Natural killer cell treated with Interleukin-12 subunit alpha and Interleukin-12 subunit beta and Interleukin-15 and Interleukin-18, amount 100 ng/mL, for 72 hours (primary cell): ENCODE measurements at regions not wholly inside any gene's neighbourhood (a gene's known extent, or its start where the extent isn't known, plus 50 kb on each side); places are given as distances from the start of the nearest gene placed in this dataset.

Source experiments
- ATAC-seq, 2 donors: fragments of 150-1000 bp; cut with Tn5 transposase in 1 of 2; sonication (Bioruptor Pico), chemical (Tn5 transposase) in 1 of 2; 2 replicates each; pipeline ENCODE4 v1.10.0; 2021
- DNase-seq: peaks from one replicate; pipeline ENCODE4 v3.0.0; 2022; ENCODE audit warnings: low spot score
- H3K27ac Mint-ChIP-seq, 2 donors: 1 replicate in 1 of 2; 2 replicates in 1 of 2; pipeline ENCODE4 v1.8.0; 2022; ENCODE audit warnings: mixed read lengths in 2 of 2, mild to moderate bottlenecking in 1 of 2, moderate library complexity in 1 of 2
- H3K27me3 Mint-ChIP-seq, 2 donors: 1 replicate in 1 of 2; 2 replicates in 1 of 2; pipeline ENCODE4 v1.8.0; 2022; ENCODE audit warnings: mixed read lengths in 2 of 2
- H3K36me3 Mint-ChIP-seq: one replicate; pipeline ENCODE4 v1.8.0; 2022; ENCODE audit warnings: mixed read lengths
- H3K4me1 Mint-ChIP-seq, 2 donors: 1 replicate in 1 of 2; 2 replicates in 1 of 2; pipeline ENCODE4 v1.8.0; 2022; ENCODE audit warnings: low read depth in 2 of 2, mixed read lengths in 2 of 2, mild to moderate bottlenecking in 1 of 2
- H3K4me3 Mint-ChIP-seq: one replicate; pipeline ENCODE4 v1.8.0; 2022; ENCODE audit warnings: mixed read lengths
- H3K9me3 Mint-ChIP-seq: 2 replicates; pipeline ENCODE4 v1.8.0; 2022; ENCODE audit warnings: mixed read lengths

DNA sequence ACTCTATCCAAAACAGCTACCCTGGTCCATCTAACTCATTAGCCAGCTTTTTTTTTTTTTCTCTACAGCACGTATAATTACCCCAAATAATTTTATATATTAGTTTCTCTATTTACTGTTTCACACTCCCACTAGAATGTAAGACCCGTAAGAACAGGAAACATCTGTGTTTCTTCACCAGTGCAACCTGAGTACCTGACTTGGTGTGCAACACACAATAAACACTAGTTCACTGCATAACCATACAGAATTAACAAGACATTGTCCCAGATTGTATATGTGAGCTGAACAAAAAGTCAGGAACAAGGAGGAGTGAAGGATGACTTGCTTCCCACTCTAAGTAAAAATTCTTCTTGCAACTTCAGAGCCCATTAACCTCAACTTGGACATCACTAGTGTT, 180.2 kb upstream of the AKR1E2 start:
- no peak for ATAC-seq
- no peak for DNase-seq
- Mint-ChIP-seq H3K4me1 (no peaks in the 10 kb centered on the region), H3K36me3 (no peaks in the 10 kb centered on the region), H3K27me3 (peaks cover 0 to 10% of the 10 kb centered on the region in 2 donors), H3K27ac (no peak overlapping the region), H3K9me3 (no peaks in the 10 kb centered on the region), H3K4me3 (no peak overlapping the region)

DNA sequence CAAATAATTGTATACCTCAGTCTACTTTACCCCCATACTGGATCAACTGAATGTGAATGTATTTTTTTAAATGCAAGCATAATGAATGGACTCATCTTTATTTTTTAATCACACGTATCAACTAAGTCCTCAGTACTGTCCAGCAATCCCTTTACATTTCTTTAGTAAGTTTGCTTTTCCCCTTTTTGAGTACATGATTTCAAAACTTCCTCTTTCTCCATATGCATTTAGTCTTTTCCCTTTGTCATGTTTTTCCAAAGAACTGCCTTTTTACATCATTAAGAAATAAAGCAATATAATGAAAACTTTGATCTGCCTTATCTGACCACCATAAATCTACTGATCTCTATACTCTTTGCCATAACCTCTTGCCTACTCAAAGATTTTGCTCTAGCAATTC, 182.5 kb upstream of the AKR1E2 start:
- no peak overlapping the region for H3K27ac Mint-ChIP-seq
- no peaks in the 10 kb centered on the region for H3K36me3 Mint-ChIP-seq
- no peak for ATAC-seq
- H3K27me3 Mint-ChIP-seq = peaks cover 0 to 7% of the 10 kb centered on the region in 2 donors
- DNase-seq = no peak
- no peaks in the 10 kb centered on the region for H3K9me3 Mint-ChIP-seq
- no peak overlapping the region for H3K4me3 Mint-ChIP-seq
- H3K4me1 Mint-ChIP-seq = no peaks in the 10 kb centered on the region

DNA sequence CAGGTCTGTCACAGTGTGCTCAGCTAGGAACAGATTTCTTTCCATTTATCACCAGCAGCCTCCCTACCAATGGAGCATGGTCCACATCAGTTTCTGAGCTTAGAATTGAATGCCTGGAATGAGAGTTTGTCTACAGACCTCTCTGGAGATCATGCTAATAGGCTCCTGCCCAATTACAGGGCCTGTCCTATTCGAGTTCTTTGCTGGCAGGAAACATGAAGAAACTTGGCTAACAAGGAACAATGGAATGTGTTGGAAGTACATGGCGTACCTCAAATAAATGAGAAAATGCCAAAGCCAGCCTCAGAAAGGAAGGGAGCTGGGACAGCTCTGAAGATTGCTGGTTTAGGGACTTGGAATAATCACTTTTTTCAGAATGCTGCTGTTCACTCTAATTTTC, 186.0 kb upstream of the AKR1E2 start:
- H3K9me3 Mint-ChIP-seq = no peaks in the 10 kb centered on the region
- no peak overlapping the region for H3K27ac Mint-ChIP-seq
- ATAC-seq = no peak
- DNase-seq = no peak
- no peaks in the 10 kb centered on the region for H3K4me1 Mint-ChIP-seq
- no peak overlapping the region for H3K4me3 Mint-ChIP-seq
- H3K27me3 Mint-ChIP-seq = no peaks in the 10 kb centered on the region
- H3K36me3 Mint-ChIP-seq = no peaks in the 10 kb centered on the region

DNA sequence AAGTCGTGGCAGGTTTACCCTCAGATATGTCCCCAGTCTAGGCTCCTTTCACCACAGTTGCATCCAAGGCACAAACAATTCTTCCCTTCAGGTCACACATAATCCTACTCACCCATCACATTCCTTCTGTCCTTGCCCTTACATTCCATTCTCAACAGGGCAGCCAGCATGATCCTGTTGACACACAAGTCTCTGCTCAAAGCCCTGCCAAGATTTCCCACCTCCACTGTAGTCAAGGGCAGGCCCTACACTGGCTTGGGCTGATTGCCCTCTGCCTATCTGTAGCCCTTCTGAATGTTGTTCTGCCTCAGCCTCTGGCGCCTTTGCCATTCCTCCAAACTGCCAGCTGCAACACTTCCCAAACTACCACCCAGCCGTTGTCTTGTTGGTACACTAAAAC, 187.9 kb upstream of the AKR1E2 start:
- Mint-ChIP-seq H3K4me1 (no peaks in the 10 kb centered on the region), H3K27me3 (peaks cover 0 to 9% of the 10 kb centered on the region in 2 donors), H3K4me3 (no peak overlapping the region), H3K36me3 (no peaks in the 10 kb centered on the region), H3K27ac (no peak overlapping the region), H3K9me3 (no peaks in the 10 kb centered on the region)
- DNase-seq (no peak), ATAC-seq (no peak)

DNA sequence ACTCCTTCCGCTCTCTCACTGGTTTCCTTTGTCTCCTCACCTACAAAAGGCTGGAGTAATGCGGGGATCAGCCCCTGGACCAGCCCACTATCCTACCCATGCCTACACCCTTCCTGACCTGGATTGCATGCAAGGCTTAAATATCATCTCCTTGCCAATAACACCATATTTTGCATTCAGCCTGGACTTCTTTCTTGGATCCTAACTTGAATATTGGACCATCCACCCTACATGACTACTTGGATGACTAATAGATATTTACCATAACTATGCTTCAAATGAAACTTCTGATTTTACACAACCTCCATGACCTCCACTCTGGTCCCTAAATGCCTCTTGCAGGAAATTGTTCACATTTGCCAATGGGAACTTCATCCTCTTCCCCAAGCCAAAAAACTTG, 188.3 kb upstream of the AKR1E2 start:
- DNase-seq = no peak
- ATAC-seq = no peak
- Mint-ChIP-seq H3K27me3 (peaks cover 0 to 9% of the 10 kb centered on the region in 2 donors), H3K4me3 (no peak overlapping the region), H3K36me3 (no peaks in the 10 kb centered on the region), H3K4me1 (no peaks in the 10 kb centered on the region), H3K9me3 (no peaks in the 10 kb centered on the region), H3K27ac (no peak overlapping the region)

DNA sequence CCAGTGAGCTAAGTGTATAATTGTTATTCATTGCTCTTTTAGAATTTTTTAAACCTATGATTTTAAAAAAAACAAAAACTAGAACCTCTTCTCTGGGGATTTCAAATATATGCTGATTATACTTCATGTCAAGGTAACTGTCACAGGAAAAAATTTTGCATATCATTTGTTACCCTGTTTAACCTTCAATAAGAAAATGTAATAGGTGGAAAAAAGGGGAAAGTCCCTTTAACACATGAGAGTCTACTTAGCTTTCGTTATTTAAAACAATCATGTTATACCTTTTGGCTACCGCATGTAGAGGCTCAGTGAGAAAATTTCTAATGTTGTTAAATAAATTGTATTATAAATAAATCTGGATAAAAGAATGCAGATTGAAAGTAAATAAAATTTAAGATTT, 190.1 kb upstream of the AKR1E2 start:
- DNase-seq = no peak
- no peak for ATAC-seq
- Mint-ChIP-seq H3K4me1 (no peaks in the 10 kb centered on the region), H3K27me3 (peaks cover 7 to 20% of the 10 kb centered on the region in 2 donors), H3K36me3 (no peaks in the 10 kb centered on the region), H3K9me3 (no peaks in the 10 kb centered on the region), H3K27ac (no peak overlapping the region), H3K4me3 (no peak overlapping the region)

DNA sequence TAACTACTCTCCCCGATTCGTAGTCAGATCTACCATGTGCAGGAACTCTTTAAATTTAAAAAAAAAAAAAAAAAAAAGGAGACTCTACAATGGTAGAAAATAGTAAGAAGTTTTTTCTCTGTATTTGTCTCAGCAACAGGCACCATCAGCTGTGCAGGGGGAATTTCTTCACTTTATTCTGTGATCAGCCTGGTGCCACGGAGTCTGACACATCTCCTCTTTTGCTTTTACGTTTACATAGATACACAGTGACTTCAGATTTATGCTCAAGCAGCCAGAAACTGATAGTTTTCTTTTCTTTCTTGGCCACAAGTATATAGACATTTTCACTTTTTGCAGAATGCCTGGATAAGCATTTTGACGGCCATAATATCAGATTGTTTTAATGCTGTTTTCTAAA, 190.6 kb upstream of the AKR1E2 start:
- no peaks in the 10 kb centered on the region for H3K9me3 Mint-ChIP-seq
- no peaks in the 10 kb centered on the region for H3K4me1 Mint-ChIP-seq
- H3K27ac Mint-ChIP-seq = no peak overlapping the region
- H3K4me3 Mint-ChIP-seq = no peak overlapping the region
- no peaks in the 10 kb centered on the region for H3K36me3 Mint-ChIP-seq
- ATAC-seq (no peak), DNase-seq (no peak)
- H3K27me3 Mint-ChIP-seq = peaks cover 10 to 25% of the 10 kb centered on the region in 2 donors

DNA sequence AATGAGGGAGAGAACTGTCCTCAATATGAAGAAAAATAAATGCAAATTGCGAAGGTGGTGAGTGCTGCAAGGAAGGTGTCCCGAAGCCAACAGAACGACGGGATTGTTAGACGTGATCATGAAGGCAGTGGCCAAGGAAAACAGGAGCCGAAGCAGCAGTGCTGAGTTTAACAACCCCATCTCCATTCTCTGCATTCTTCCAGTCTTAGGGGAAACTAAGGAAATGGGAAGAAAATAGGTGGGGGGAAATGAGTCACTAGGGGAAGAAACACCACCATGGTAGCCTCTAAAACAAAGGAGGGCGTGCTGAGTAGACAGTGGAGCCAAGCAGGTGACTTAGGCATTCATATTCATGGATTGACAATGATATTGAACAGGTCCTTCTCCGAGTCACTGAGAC, 192.2 kb upstream of the AKR1E2 start:
- Mint-ChIP-seq H3K4me1 (no peaks in the 10 kb centered on the region), H3K27ac (no peak overlapping the region), H3K36me3 (no peaks in the 10 kb centered on the region), H3K27me3 (peaks cover 10 to 25% of the 10 kb centered on the region in 2 donors), H3K9me3 (no peaks in the 10 kb centered on the region), H3K4me3 (no peak overlapping the region)
- ATAC-seq (no peak), DNase-seq (no peak)

DNA sequence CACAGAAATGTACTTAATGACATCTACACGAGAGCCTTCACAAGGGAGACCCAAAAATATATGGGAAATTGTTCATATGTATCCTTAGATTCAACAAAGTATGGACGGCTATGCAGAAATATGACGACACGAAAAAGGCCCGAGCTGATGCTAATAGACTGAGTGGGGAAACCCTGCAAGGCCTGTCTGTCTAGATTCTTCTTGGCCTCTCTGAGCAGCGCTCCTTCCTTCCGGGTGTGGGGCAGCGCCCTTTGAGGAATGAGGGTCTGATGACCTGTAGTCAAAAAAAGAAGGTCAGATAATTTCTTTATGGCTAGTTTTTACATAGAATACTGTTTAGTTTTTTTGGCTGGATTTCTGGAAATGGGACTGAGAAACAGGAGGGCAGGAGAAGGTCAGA, 192.8 kb upstream of the AKR1E2 start:
- no peak overlapping the region for H3K4me3 Mint-ChIP-seq
- no peaks in the 10 kb centered on the region for H3K4me1 Mint-ChIP-seq
- H3K9me3 Mint-ChIP-seq = no peaks in the 10 kb centered on the region
- ATAC-seq (no peak), DNase-seq (no peak)
- H3K36me3 Mint-ChIP-seq = no peaks in the 10 kb centered on the region
- H3K27ac Mint-ChIP-seq = no peak overlapping the region
- peaks cover 10 to 25% of the 10 kb centered on the region in 2 donors for H3K27me3 Mint-ChIP-seq

DNA sequence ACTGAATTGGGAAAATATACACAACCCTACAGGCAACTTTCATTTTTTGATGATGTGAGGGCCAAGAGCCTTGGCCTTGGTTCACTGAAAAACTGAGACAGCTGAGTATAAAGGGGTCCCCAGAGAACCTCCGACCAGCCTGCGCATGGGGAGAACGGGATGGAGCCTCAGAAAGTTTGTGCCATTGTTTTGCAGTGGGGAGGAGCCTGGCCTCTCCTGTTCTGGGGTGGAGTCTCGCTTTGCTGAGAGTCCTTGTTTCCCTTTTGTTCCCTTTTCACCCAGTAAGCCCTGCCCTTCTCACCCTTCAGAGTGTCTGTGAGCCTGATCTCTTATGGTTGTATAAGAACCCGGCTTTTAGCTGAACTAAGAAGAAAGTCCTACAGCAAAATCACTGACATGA, 193.2 kb upstream of the AKR1E2 start:
- ATAC-seq (no peak), DNase-seq (no peak)
- Mint-ChIP-seq H3K4me3 (no peak overlapping the region), H3K4me1 (no peaks in the 10 kb centered on the region), H3K9me3 (no peaks in the 10 kb centered on the region), H3K36me3 (no peaks in the 10 kb centered on the region), H3K27ac (no peak overlapping the region), H3K27me3 (peaks cover 10 to 25% of the 10 kb centered on the region in 2 donors)

DNA sequence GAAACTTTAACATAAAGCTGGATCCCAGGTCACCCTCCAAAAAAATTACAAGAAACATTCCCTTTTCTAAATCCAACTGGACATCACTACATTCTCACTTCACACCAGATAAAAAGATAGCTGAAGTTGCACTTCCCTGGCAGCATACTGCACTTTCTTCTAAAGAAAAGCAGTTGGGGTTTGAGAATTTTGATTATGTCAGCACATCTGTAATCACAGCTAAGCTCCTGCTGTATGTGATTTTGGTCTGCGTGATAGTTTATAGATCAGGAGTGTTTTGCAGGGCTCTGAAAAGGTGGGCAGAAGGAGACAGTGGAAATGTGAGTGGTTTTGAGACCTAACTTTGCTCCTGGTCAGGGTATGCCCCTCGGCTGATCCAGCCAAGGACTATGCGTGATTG, 199.1 kb upstream of the AKR1E2 start:
- ATAC-seq (no peak), DNase-seq (no peak)
- Mint-ChIP-seq H3K9me3 (peaks cover 5% of the 10 kb centered on the region), H3K36me3 (peaks cover 6% of the 10 kb centered on the region), H3K27ac (no peak overlapping the region), H3K27me3 (peaks cover 31 to 32% of the 10 kb centered on the region in 2 donors), H3K4me1 (no peaks in the 10 kb centered on the region), H3K4me3 (no peak overlapping the region)

DNA sequence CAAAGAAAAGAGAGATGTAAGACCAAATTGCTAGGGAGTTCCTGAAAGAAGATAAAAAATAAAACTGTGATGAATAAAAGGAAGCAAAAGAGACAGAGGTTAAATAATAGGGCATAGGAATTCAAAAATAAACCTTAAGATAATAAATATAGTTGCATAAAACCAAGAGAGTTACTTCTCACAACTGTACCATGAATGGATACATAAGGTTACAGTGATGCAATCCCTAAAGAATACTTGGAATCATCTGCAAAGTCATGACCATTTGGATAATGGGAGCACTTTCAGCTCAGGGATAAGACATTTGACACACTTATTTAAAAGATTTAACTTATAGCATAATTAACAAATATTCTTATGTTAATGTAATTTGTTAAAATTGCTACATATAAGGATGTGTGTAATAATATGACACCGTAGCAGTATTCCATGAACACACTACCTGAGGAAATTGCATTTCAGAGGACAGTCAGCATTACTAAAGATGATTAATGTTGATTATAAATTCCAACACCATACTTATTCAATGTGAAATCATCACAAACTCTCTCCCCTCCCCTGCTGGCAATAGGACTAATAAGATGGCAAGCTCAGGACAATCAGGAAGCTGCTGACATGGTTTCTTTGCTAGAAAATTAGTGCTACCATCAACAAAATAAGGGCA, 202.1 kb upstream of the AKR1E2 start:
- no peak for DNase-seq
- Mint-ChIP-seq H3K4me3 (no peak overlapping the region), H3K27ac (no peak overlapping the region), H3K4me1 (no peaks in the 10 kb centered on the region), H3K36me3 (peaks cover 6% of the 10 kb centered on the region), H3K27me3 (peaks cover 29 to 37% of the 10 kb centered on the region in 2 donors), H3K9me3 (peaks cover 5% of the 10 kb centered on the region)
- ATAC-seq = no peak

DNA sequence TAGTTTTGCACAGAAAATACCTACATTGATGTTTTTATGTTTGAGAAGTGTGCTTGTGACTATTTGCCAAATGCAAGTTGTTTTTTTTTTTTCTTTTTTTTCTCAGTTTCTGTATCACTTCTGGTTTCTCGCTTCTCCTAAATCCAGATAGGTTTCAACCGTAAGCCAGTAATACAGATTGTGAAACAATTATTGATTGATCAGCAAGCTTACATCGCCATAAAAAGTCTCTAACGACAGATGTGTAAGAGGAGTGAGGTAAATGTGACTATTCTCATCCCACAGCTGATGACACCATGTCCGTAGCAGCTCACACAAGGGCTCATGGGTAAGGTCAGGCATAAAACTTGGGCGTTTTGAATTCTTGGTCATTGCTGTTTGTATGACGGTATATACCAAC, 202.8 kb upstream of the AKR1E2 start:
- DNase-seq (no peak), ATAC-seq (no peak)
- H3K27ac Mint-ChIP-seq = no peak overlapping the region
- no peak overlapping the region for H3K4me3 Mint-ChIP-seq
- H3K4me1 Mint-ChIP-seq = no peaks in the 10 kb centered on the region
- H3K9me3 Mint-ChIP-seq = peaks cover 5% of the 10 kb centered on the region
- peaks cover 6% of the 10 kb centered on the region for H3K36me3 Mint-ChIP-seq
- H3K27me3 Mint-ChIP-seq = peaks cover 29 to 37% of the 10 kb centered on the region in 2 donors

DNA sequence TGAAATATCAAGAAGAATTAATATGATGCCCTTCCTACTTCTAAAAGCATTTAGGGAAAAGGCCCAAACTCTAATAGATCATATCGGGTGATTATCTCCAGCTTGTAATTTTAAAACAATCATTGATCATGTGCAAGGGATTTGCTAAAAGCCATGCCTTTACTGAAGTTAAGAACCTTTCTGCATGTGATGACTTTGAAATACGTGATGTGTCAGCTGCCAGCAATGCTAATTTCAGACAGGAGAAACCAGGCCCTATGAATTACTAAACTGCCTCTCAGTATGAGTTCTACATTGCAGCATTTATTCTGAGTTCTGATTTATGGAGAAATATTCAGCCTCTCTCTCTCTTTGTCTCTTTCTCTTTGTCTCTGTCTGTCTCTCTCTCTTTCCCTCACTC, 203.6 kb upstream of the AKR1E2 start:
- Mint-ChIP-seq H3K4me3 (no peak overlapping the region), H3K27ac (no peak overlapping the region), H3K27me3 (peaks cover 35 to 40% of the 10 kb centered on the region in 2 donors), H3K36me3 (peaks cover 10% of the 10 kb centered on the region), H3K9me3 (peaks cover 8% of the 10 kb centered on the region), H3K4me1 (no peaks in the 10 kb centered on the region)
- DNase-seq (no peak), ATAC-seq (no peak)

DNA sequence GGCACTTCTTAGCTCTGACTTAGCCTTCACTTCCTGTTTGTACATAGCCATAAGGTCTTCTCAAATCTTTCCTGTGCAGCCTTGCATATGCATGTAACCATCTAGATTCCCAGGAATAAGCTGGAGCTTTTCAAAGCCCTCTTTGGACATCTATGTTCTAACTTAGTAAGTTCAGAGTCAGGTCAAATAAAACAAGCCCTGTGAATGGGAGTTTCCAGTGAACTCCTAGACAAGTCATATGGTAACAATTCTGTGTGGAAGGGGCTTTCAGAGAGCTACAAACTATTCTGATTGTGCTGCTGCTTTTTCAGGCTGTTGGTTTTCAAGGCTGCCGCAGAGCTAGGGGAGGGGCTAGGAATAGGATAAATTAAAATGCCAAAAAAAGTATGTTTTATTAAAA, 208.4 kb upstream of the AKR1E2 start:
- no peak for ATAC-seq
- Mint-ChIP-seq H3K27ac (no peak overlapping the region), H3K4me1 (no peaks in the 10 kb centered on the region)

More for the DNA sequence above, 208.4 kb upstream of the AKR1E2 start:
- peaks cover 31 to 50% of the 10 kb centered on the region in 2 donors for H3K27me3 Mint-ChIP-seq
- H3K9me3 Mint-ChIP-seq = peaks cover 7% of the 10 kb centered on the region
- DNase-seq = no peak
- peaks cover 17% of the 10 kb centered on the region for H3K36me3 Mint-ChIP-seq
- no peak overlapping the region for H3K4me3 Mint-ChIP-seq
